ENCODE measurements at regions not wholly inside any gene's neighbourhood (a gene's known extent, or its start where the extent isn't known, plus 50 kb on each side); places are given as distances from the start of the nearest gene placed in this dataset.

DNA sequence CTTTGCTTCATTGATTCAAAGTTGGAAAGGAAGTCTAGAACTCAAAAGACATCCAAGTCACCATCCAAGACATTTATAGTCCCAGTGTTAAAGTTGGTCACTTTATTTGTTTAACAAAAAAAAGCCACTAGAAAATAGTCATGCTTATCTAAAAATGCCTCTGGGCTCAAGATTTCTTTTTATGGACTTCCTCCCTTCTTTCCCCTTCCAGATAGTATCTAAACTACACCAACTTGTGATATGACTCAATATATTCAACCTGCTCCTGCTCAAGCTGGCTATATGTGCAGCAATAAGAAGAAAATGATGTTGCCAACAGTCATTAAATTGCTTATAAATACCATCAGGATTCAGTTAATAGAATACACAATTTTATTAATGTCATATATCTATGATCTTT is 1177.1 kb downstream of the FLRT2 start:
- Histone ChIP-seq H3K9me3 (replicated peaks; ENCODE audit: control insufficient read depth, insufficient read depth, low read length) (peaks cover 4% of the 10 kb centered on the region), H3K27ac (ENCODE audit: insufficient read depth, low read depth, low read length) (no peak overlapping the region), H3K4me3 (replicated peaks in 1 of 3; ENCODE audit: insufficient read depth in 1 of 3, low read depth in 1 of 3, low read length in 3 of 3) (no peak overlapping the region), H3K36me3 (ENCODE audit: control insufficient read depth in 2 of 2, extremely low read depth in 1 of 2, insufficient read depth in 2 of 2, low read length in 2 of 2) (no peaks in the 10 kb centered on the region), H3K27me3 (ENCODE audit: control insufficient read depth in 2 of 2, insufficient read depth in 2 of 2, low read length in 2 of 2) (no peaks in the 10 kb centered on the region), H2AFZ (ENCODE audit: low read depth, low read length) (no peak overlapping the region), H4K20me1 (replicated peaks; ENCODE audit: control insufficient read depth, extremely low read depth, insufficient read depth, low read length) (no peaks in the 10 kb centered on the region), H3K9me1 (replicated peaks; ENCODE audit: control insufficient read depth, extremely low read depth, insufficient read depth, low read length) (no peaks in the 10 kb centered on the region), H3K4me1 (ENCODE audit: control insufficient read depth, extremely low read depth, insufficient read depth, low read length) (no peaks in the 10 kb centered on the region), H3K79me2 (ENCODE audit: control insufficient read depth, insufficient read depth, low read length) (no peaks in the 10 kb centered on the region), H3K9ac (replicated peaks; ENCODE audit: extremely low read depth, insufficient read depth, low read length) (no peak overlapping the region), H3K4me2 (ENCODE audit: insufficient read depth, low read length) (no peak overlapping the region)
- no peak for DNase-seq (ENCODE audit: low read depth, low spot score)
- POLR2A ChIA-PET: no interaction called here
- TF ChIP-seq FOS (IDR thresholded peaks at IDR 0.05; ENCODE audit: borderline replicate concordance, insufficient read depth, low read length) (no peak), MAX (IDR thresholded peaks at IDR 0.05; ENCODE audit: insufficient read depth, insufficient read length) (no peak), JUN (IDR thresholded peaks at IDR 0.05; ENCODE audit: borderline replicate concordance, insufficient read depth, insufficient read length, low read depth) (no peak), MYC (IDR thresholded peaks at IDR 0.05; ENCODE audit: low read depth, low read length) (no peak), EZH2 (IDR thresholded peaks at IDR 0.05; ENCODE audit: borderline replicate concordance, low read depth, low read length, severe bottlenecking) (no peak), POLR2A (IDR thresholded peaks at IDR 0.05; ENCODE audit: low read depth, low read length) (no peak), POLR2AphosphoS5 (IDR thresholded peaks at IDR 0.05; ENCODE audit: insufficient read depth, low read depth, low read length) (no peak), GATA2 (IDR thresholded peaks at IDR 0.05; ENCODE audit: insufficient read depth, insufficient read length, low read depth, low read length) (no peak)
- TF ChIP-seq, protein P1, sequence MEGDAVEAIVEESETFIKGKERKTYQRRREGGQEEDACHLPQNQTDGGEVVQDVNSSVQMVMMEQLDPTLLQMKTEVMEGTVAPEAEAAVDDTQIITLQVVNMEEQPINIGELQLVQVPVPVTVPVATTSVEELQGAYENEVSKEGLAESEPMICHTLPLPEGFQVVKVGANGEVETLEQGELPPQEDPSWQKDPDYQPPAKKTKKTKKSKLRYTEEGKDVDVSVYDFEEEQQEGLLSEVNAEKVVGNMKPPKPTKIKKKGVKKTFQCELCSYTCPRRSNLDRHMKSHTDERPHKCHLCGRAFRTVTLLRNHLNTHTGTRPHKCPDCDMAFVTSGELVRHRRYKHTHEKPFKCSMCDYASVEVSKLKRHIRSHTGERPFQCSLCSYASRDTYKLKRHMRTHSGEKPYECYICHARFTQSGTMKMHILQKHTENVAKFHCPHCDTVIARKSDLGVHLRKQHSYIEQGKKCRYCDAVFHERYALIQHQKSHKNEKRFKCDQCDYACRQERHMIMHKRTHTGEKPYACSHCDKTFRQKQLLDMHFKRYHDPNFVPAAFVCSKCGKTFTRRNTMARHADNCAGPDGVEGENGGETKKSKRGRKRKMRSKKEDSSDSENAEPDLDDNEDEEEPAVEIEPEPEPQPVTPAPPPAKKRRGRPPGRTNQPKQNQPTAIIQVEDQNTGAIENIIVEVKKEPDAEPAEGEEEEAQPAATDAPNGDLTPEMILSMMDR (IDR thresholded peaks at IDR 0.05; ENCODE audit: extremely low read depth in 1 of 2, insufficient read depth in 1 of 2, low read depth in 1 of 2, low read length in 2 of 2): no peak
- dilution Hi-C loops (cut with MboI; ENCODE audit: extremely low pct_ligation_motif_present, low sequenced_read_pairs) (no loop called here), intact Hi-C loops (cut with micrococcal nuclease) (no loop called here)
- CTCF ChIA-PET: no interaction called here
- no peak for FAIRE-seq
- no TSS peak for BruUV-seq (replicated peaks)
